ENCODE measurements at regions not wholly inside any gene's neighbourhood (a gene's known extent, or its start where the extent isn't known, plus 50 kb on each side); places are given as distances from the start of the nearest gene placed in this dataset.

DNA sequence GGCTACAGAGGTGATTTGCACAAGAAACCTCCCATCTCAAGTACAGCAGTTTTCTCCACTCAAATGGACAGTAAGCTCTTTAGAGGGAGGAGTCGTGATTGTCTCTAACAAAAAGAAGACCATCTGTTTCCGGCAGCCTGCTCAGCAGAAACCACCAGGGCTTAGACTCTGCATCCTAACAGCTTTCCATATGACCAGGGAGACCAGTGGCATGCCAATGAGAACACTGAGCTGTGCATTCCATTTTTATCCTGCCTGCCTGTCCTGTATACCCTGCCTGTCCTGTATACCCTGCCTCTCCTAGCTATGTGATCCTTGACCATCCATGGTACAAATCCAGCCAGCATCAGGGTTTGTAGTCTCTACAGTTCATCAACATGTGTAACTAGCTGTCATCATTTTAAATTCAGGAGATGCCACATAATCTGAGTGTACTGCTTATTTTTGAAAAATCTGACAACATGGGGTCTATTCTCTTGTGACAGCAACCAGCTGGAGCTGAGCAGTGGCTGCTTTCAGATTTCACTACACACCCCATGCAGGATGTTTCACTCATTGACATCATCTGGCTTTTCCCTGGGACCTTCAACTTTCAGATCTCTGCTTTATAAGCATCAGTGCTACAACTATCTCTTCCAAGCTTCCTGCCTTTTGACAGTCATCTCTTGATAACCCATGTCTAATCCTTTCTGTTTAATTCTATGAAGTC is 50.5 kb upstream of the POU2AF2 start:
- no peak for DNase-seq (ENCODE audit: low read depth in 2 of 2)

DNA sequence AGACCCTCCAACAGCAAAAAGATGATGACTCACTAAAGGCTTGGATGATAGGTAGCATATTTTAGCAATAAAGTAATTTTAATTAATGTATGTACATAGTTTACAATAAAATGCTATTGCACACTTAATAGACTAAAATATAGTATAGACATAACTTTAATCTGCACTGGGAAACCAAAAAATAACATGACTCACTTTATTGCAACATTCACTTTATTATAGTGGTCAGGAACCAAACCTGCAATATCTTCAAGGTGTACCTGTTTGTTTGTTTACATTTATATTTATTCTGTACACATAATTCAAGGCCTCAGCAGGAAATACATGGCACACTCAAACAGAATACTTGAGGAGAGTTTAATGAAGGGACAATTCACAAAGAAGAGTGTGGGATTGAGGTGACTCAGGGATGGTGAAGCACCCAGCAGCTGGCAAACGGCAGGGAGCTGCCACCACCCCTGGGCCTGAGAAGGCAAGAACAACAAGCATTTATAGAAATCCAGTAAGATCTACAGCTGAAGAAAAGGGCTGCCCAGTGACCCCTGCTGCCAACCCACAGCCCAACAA is 51.5 kb upstream of the POU2AF2 start:
- DNase-seq (ENCODE audit: low read depth in 2 of 2) = no peak

DNA sequence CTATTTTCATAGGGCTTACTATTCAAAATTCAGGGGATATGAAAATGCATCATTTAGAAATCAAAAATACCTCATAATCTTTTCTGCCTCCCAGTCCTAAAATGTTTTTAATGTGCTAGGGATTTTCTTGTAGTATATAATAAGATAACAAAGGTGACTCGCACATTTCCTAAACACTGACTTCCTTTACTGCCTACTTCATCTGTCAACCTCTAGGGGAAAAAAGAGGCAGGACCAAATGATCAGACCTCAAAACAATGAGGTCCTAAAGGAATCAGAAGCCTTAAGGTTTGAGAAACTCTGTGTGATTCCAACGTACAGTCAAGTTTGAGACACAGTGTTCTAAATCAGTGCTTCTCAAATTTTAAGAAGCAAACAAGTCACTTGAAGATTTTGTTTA is 56.1 kb upstream of the POU2AF2 start:
- DNase-seq (ENCODE audit: low read depth in 2 of 2) = no peak

DNA sequence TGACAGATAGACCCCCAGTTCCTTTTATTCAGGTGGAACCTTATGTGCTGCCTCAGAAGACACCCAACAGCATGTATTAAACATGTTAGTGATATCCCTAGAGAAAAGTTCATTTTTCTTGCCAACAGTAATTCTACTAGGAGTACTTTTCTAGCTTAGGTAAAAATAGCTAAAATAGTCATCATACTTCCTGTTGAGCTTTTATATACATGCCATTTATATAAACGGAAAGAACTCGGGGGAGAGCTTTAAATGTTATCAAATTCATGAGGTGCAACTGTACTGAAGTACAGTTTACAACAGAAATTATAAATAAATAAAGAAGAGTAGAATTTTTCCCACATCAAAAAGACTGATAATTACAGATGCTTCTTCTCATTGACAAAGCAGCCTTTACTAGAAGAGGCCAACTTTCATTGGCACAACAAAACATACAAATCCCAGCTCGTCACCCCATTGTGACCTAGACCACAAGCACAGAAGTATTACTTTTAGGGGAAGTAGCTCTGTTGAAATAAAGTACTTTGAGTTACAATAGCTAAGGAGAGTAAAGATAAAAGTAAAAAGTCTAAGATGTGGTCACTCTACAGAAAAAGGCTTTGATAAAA is 59.1 kb upstream of the POU2AF2 start:
- no peak for DNase-seq (ENCODE audit: low read depth in 2 of 2)

DNA sequence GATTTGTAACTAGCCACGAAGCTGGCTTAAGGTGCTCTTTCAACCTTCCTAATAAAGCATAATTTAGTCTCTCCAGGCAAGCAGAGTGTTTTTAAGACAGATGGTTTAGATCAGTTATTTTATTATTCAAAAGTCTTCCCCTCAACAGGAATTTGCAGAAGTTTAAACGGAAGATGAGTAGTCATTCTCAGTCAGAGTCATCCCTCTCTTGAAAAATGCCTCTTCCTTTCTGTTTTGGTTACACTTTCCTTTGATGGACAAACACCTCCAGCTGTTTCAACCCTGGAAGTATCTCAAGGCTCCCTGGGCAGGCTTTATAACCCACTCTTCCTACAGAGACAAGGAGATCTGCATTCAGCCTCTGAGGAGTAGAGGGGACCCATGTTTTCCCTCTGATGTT is 60.3 kb upstream of the POU2AF2 start:
- DNase-seq (ENCODE audit: low read depth in 2 of 2) = no peak

DNA sequence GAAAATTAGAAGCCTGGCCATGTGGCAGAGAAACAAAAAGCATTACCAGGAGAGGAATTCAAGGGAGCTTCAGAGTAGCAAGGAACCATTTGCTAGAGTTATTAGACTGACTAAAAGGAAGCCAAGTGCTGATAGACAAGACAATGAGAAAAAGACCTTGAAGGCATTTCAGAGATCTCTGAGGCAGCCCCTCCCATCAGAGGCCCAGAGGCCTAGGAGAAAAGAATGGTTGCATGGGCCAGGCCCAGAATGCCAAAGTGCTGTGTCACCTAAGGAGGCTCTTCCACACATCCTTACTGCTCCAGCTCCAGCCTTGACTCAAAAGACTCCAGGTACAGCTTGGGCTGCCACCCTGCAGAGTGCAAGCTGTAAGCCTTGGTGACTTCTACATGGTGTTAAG is 61.8 kb upstream of the POU2AF2 start:
- DNase-seq (ENCODE audit: low read depth in 2 of 2) = no peak

DNA sequence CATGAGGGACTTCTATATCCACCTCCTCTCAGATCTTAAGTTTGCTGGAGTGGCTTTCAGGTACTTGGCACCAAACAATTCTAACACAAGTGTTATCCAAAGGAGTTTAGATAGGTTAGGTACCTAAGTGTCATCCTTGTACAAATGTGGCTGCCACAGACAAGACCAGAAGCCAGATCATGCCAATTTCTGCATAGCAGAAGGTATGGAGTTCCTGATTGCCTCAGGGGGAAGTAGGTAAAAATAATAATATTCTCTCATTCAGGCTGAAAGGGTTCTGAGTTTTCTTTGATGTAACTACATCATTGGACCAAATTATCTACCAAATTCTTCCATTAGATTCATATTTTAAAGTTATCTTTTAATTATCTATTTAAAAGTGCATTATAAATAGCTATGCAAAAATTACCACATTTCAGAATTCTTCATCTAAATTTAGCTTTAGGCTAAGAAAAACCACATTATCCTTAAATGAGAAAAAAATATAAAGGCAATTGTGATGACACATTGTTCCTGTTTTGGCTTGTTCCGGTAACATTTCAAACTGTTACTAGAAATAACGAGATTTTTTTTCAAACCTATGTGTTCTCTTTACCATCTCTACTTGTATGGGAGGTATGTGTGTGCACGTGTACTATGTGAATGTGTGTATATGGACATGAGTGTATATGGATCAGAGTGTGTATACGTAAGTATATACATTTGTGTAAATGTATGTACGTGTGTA is 66.2 kb upstream of the POU2AF2 start:
- no peak for DNase-seq (ENCODE audit: low read depth in 2 of 2)

DNA sequence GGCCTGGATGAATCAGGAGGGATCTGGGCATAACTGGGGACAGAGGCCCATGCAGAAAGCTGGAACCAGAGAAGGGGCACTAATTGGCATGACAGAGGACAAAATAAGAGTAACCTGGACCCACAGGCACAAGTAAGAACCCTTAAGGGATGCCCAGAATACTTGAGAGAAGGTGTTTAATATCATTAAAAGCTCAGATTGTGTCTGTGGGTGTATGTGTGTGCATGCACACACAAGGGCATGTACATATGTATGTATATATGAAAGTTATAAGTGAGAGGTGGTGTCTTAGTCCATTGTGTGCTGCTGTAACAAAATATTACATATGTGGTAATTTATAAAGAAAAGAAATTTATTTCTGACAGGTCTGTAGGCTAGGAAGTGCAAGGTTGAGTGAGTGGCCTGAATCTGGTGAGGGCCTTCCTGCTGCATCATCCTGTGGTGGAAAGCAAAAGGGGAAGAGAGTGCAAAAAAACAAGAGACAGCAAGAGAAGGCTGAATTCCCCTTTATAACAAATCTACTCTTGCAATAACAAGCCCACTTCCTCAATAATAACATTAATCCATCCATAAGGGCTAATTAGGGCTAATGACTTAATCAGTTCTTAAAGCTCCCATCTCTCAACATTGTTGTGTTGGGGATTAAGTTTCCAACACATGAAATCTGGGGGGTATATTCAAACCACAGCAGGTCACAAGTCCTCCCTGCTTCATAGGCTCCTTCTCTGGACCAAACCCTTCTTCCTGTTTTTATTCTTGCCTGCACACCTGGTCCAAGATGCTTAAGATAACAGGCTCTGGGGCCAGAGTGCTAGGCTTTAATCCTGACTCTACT is 68.3 kb upstream of the POU2AF2 start:
- DNase-seq (ENCODE audit: low read depth in 2 of 2) = no peak

DNA sequence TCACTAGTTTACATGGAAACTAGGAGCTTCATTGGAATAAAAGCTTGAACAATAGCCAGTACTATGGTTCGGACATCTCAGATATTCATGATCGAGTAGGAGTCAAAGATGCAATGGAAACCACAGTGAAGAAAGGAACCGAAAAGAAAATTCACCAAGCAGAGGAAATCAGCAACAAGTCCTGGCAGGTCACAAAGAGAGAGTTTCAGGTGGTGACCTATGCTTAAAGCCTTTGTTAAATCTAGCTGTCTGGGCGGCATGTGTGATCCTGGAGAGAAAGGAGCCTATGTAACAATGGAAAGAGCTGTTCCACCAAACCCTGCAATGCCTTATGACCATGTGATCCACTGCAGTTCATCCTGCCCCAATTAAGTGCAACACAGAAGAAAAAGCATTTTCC is 68.9 kb upstream of the POU2AF2 start:
- no peak for DNase-seq (ENCODE audit: low read depth in 2 of 2)

DNA sequence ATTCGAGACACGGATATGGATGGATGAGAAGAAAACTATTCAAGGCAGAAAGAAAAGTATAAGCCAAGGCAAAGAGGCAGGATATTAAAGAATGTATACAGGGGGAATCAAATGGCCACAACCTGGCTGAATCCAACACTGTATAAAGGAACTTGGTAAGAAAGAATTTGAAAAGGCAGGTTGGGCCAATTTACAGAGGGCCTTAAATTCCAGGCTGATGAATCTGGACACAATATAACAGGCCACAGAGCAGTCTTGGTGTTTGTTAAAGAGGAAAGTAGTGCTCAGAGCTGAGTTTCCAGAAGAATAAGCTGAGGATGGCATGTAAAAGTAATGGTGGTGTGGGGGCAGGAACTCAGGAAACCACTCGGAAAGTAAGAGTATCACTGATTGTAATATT is 72.3 kb upstream of the POU2AF2 start:
- no peak for DNase-seq (ENCODE audit: low read depth in 2 of 2)

DNA sequence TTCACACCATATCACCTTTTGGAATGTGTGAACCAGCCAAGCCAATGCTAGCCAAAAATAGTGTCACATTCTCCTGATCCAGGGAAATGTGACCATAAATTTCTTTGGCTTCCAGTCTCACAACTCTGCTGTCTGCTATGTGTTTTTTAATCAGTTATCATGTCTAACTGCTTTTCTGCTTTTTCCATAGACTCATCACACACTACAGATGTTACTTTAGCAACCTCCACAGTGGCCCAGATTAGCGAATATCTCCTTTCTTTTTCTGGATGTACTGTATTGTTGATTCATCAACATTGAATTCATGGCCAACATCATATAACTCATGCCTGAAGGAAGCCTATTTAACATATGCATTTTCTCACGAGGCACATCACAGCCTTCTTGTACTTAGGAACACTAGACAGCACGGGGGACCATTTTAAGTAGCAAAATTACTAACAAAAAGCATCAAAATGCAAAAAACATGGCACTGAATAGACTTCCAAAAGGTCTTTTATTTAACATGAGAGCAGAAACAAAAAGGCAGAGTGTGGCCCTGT is 73.1 kb upstream of the POU2AF2 start:
- DNase-seq (ENCODE audit: low read depth in 2 of 2) = no peak

DNA sequence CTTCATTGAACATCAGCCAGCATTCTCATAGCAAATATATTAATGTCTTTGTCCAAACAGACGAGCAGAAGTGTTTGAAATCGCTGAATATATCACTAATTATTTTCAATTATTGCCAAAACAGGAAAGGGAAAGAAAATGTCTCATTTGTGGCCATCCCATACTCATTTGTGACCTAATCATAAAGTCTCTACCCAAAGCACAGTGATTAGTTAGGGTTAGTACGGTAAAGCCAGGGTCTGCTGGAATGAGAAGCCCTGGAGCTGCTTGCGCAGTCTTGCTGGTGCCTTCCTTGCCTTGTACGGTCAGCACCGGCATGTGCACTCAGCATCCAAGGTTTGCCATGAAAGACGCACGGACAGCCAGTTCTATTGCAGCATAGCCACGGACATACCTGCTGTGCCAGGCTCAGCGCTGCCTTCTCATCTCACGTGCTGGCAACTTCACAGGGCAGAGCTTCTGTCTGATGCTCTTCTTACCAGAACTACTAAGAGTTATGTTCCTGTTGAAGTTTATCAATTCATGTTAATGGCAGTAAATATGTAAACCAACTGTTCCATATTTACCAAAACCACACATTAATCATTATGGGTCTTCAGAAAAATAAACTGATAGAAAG is 74.7 kb upstream of the POU2AF2 start:
- DNase-seq (ENCODE audit: low read depth in 2 of 2) = no peak

DNA sequence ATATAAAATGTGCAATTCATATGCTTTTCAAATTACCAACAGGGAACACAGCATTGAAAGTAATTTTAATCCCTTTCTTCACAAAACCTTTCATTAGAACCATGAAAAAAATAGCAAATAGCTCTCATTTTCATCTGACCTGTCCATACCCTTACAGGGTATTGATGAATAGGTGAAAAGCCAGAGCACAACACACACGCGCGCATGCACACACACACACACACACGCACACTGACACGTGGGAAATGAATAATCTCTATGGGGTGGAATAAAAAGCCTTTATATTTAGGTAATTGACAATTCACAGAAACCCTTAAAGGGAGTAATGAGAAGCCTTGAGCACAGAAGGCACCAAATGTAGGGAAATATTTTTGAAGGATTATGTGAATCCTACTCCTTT is 76.2 kb upstream of the POU2AF2 start:
- no peak for DNase-seq (ENCODE audit: low read depth in 2 of 2)

DNA sequence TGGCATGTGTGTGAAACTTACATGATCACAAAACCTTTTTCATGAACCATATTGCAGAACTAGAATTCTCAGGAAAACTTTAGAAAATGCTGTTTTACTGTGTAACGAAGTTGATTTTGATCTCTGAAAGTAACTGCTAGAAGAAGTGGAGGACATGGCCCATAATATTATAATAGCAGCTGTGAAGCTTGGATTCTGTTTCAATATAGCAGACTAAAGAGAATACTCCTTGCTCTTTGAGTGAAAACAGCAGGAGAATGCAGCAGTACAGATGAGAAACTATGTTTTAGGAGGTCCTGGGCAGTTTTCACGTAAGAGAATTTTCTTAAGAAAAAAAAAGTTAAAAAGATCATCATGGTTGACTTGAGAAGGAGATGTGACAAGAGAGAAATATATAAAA is 76.7 kb upstream of the POU2AF2 start:
- no peak for DNase-seq (ENCODE audit: low read depth in 2 of 2)

DNA sequence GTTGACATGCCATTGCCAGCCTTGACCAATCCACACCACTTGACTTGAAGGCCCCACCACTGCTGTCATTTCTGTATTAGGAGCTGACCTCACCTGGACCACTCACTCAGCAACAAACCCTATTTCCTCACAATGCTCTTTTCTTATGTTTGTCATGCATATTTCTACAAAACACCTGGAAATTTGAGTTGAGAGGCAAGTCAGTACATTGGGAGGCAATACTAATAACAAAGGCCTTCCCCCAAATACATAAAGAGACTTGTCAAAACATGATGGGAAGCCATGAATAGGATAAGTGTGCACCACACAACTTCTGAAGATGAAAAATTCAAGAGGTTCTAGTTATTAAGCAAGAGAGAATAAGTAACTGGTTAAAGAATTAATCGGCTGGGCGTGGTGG is 77.9 kb upstream of the POU2AF2 start:
- DNase-seq (ENCODE audit: low read depth in 2 of 2) = no peak

DNA sequence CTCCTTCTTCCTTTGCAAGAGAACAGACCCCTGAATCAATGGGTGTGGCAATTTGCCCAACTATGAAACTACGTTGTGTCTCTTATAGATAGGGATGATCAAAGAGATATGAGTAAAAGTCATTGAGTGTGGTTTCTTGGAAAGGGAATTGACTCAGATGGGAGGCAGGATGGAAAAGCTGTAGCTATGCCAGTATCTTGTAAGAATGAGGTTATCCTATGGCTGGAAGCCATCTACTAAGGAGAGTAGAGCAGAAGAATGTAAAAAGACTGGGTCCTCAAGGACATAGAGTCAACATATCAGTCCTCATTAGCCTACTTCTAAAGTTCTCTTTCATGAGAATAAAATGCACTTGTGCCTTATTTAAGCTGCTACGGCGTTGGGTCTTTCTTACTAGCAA is 78.9 kb upstream of the POU2AF2 start:
- DNase-seq (ENCODE audit: low read depth in 2 of 2) = no peak

DNA sequence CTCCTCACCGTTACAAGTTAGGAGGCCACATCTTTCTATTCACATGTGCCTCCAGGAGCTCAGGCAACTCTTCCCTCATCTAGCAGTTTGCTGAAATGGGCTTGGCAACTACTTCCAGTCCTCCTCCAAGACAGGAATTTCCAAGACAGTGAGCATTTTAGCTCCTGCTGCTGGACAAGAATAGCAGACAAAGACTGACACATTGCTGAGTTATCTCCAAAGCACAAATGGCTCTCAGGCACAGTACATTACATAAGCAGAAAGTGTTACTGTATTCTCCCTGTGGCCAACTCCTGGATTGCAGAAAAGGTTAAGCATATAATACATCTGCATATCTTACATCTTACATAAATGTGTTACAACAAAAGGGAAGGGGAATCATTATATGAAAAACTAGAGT is 83.2 kb upstream of the POU2AF2 start:
- no peak for DNase-seq (ENCODE audit: low read depth in 2 of 2)

DNA sequence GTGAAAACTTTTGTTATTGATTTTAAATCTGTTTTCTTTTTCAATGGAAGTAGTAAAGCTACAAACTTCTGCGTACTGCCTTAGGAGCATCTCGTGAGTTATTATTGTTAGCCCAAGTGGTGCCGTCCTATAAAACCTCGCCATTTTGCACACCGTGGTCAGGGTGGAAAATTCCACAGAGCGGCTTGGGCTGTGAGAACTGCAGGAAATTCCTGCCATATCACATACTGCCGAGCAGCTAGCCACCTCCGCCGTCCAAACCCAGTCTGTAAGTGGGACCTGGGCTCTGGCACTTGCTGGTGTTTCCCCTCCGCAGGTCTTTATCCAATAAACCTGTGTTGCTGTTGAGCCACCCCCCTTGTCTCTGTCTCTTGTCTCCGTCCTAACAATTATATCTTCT is 88.0 kb upstream of the POU2AF2 start:
- no peak for DNase-seq (ENCODE audit: low read depth in 2 of 2)

DNA sequence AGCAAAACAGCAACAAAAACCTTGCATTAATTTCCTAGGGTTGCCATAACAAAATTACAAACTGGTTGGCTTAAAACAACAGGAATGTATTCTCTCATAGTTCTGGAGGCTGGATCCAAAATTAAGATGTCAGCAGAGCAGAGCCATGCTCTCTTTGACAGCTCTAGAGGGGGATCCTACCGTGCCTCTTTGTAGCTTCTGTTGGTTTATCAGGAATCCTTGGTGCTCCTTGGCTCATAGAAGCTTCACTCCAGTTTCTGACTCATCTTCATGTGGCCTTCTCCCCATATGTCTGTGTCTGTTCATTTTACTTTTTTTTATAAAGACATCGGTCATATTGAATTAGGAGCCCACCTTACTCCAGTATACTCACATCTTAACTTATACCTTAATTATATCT is 90.5 kb upstream of the POU2AF2 start:
- DNase-seq (ENCODE audit: low read depth in 2 of 2) = no peak

DNA sequence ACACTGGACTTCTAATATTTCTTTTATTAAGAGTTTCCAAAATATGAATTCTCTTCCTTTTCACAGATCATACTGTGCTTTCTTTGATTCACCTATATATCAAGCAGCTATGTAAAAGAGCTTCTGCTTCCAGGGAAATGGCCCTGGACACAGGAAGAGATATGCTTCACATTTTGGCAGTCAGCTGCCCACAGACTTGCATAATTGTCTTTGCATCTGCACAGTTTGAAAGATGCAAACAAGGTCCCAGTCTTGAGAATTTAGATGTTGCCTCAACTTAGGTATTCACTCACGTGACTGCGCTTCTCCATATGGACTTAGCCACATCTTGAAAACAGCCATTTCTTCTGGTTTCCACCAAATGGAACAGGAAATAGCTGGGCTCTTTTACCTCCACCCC is 92.3 kb upstream of the POU2AF2 start:
- no peak for DNase-seq (ENCODE audit: low read depth in 2 of 2)

DNA sequence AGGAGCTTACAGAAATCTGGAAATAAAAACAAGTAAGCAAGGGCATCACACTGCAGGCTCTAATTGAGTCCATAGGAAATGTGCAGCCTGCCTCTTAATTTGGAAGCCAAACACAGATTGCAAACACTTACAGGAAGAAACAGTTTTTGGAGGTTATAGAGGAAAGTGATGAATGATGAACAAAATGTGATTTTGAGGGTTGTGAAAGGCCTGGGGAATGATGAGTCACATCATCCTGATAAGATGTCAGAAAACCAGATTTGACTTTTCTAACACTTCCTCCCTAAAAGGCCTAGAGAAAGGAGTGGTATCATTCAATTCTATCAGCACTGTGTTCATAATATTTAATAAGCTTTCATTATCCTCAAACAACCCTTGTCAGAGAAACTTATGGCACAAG is 96.6 kb upstream of the POU2AF2 start:
- no peak for DNase-seq (ENCODE audit: low read depth in 2 of 2)
